SW 1271 (cell line): ENCODE measurements at regions not wholly inside any gene's neighbourhood (a gene's known extent, or its start where the extent isn't known, plus 50 kb on each side); places are given as distances from the start of the nearest gene placed in this dataset.
"Not testable (repeated sequence)": the region's sequence is repeated elsewhere in the genome, so short reads cannot be mapped to it uniquely, and the experiment has no call there.

ENCODE experiments used
- DNase-seq, 2 experiments: peaks; one replicate each; lab custom pipeline; 2025; lab: John Stamatoyannopoulos, UW

- not testable (repeated sequence) for DNase-seq
Observed at GRCh38 chr1:228796945-228797344, 61.7 kb downstream of the RHOU start.

GRCh38 chr1:228798035-228798434 lies 62.8 kb downstream of the RHOU start:
- no peak for DNase-seq

DNA sequence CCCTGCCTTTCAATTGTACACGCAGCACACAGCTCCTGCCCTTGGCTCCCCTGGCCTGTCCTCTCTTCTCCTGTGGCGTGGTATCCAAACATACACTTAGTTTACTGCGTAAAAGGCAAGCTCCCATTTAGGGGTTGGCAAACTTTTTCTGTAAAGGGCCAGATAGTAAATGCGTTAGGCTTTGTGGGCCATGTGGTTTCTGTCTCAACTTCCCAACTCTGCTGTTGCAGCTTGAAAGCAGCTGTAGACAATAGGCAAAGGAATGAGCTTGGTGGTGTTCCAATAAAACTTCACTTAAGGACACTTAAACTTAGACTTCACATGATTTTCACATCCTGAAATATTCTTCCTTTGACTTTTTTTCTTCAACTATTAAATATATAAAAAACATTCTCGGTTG lies 63.3 kb downstream of the RHOU start:
- no peak for DNase-seq

DNA sequence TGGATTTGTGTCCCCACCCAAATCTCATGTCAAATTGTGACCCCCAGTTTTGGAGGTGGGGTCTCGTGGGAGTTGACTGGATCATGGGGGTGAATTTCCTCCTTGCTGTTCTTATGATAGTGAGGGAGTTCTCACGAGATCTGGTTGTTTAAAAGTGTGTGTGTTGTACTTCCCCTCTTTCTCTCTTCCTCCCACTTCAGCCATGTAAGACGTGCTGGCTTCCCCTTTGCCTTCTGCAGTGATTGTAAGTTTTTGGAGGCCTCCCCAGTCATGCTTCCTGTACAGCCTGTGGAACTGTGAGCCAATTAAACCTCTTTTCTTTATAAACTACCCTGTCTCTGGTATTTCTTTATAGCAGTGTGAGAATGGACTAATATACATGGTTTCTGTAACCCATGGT lies 64.6 kb downstream of the RHOU start:
- no peak for DNase-seq

- DNase-seq: no peak
Observed at GRCh38 chr1:228801068-228801467, 65.8 kb downstream of the RHOU start.

DNA sequence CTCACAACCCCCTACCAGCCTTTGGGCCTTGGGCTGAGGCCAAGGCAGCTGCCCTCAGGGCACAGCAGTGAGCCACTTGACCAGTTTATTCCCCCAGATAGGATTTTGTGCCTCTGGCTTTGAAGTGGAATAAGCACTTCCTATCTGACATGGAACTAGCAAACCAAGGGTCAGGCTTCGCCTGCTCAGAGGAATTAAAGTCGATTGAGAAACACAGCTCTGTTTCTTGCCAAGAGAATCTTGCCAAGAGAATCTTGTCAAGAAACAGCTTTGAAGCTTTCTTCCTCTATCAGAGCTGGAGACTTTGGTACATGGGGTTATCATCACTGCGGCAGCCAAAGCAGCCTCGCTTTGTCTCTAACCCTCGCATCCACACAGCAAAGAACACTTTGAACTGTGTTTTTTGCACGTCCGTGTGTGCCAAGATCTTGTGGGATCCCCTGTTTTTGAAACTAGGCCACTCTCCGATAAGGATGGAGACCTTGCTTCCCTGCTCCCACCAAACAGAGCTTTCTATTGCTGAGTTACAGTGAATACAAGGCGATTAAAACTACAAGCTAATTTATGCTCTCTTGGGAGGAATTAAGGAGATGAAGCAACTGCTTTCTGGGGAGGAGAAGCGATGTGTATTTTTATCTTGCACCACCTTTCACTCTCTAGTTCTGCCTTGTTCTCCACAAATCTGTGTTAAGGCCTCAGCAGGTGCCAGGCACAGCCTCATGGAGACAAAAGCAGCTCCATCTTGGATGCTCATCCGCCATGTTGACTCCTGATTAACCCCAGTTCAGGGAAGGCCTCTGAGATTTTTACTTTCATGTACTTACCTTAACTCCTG lies 67.3 kb downstream of the RHOU start:
- DNase-seq: no peak

DNA sequence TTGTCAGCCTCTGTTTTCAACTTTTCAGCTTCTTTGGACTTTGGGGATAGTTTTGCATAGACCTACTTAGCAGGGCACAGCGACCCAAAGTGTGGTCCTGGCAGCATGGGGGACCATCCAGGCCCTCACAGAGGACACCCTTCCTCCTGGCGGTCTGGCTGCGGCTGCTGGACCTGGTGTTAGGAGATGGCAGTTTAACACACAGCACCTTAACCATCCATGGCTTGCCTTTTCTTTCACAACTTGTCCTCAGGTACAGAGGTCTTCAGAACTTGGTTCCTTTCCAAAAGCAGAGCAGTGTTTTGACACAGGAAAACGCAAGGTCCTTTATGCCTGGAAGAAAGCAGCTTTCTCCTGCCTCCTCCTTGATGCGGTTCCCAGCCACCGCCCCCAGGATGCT lies 68.1 kb downstream of the RHOU start:
- no peak for DNase-seq

DNA sequence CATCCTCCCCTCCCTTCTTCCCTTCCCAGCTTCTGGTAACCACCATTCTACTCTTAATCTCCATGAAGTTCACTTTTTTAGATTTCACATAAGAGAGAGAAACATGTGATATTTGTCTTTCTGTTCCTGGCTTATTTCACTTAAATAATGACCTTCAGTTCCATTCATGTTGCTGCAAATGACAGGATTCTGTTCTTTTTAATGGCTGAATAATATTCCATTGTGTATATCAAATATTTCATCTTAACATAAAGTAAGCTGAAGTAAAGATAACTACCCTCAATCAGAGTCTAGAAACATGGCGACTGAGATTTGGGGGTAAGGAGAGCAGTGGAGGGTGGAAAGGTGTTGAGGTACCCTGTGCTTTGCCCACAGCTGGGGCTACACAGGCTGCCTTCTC lies 68.9 kb downstream of the RHOU start:
- no peak for DNase-seq

DNA sequence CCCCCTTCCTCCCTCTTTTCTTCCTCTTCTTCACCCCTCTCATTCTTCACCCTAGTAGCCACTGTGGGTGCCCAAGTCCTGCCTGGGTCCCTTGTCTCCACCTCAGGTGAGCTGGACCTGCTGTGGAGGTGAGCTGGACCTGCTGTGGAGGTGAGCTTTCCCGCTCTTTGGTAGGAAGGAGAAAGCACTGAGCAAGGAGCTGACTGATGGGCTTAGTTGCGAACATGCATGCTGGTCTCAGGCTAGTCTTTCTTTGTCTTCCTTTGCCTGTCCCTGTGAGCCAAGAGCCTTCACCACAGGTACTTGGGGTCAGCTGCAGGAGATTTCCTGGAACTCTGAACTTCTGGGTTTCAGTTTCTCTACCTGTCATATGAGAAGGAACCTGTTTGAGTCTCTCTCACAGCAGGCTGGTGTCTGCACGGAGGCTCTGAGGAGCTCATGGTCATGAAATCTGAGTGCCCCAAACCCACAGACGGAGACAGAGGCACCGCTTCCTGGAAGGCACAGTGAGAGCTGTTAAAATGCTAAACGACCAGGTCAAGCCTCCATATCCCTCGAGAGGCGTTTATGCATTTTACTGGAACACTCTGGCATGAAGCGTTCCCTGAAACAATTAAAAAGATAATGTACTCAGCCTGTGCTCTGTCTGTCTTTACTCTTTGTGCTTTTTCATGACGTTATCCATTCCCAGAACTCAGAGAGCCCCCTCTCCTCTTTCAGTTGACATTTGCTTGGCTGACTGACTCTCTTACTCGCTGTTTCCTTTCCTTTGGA lies 69.5 kb downstream of the RHOU start:
- no peak for DNase-seq

GRCh38 chr1:228807904-228808605 lies 72.8 kb downstream of the RHOU start:
- DNase-seq: no peak

- DNase-seq: no peak
Observed at GRCh38 chr1:228809621-228810394, 74.5 kb downstream of the RHOU start.

GRCh38 chr1:228810395-228810758 lies 75.1 kb downstream of the RHOU start:
- no peak for DNase-seq

GRCh38 chr1:228810878-228811711 lies 75.8 kb downstream of the RHOU start:
- no peak for DNase-seq

DNA sequence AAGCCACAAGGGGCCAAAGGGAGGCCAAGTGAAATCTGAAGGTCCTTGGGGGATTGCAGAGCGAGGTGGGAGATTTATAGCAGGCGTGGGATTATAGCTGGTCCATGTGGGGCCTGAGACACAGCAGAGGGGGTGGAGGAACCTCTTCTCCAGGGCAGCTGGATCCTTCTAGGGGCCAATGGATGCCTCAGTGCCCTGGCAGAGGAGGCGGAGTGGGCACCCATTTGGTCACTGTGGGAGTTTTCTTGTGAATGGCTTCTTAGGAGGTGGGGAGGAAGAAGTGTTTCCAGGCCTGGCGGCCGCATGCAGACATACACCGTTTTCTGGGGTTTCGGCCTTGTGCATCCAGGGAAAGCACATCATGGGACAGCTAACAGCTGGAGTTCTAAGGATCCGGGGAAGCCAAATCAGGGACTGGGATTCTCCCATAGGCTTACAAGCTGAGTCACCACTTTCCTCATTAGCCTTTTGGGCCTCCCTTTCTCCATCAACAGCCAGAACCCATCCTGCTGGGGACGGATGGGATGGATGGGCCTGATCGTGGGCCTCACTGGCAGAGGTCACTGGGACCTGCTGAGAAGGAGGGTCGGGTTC lies 76.5 kb downstream of the RHOU start:
- DNase-seq: no peak

DNA sequence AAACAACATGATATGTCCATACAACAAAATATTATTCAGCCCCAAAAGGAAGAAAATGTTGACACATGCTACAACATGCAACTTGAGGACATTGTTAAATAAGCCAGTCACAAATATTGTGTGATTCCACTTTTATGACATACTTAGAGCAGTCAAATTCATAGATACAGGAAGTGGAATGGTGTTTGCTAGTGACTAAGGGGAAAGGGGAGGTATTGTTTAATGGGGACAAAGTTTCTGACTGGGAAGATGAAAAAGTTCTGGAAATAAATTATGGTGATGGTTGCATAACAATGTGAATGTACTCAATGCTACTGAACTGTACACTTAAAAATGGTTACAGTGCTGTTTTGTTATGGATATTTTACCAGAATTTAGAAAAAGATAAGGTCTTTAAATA lies 77.7 kb downstream of the RHOU start:
- no peak for DNase-seq

DNA sequence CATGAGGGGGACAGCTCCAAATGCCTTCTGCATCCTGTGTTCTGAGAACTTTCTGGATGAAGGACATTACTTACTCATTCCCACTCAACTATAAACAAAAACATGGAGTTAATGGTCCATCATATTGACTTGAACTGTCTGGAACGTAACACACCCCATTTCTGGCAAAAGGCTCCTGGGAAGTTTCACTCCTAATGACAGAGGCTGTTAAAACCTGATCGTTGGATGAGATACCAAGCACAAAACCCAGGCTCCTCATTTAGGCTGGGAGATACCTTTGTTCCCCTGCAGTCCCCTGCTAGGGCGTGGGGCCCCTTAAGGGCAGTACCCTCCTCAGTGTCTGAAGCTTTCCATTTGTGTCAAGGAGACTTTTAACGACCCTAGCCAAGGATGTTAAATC lies 78.9 kb downstream of the RHOU start:
- DNase-seq: no peak

DNA sequence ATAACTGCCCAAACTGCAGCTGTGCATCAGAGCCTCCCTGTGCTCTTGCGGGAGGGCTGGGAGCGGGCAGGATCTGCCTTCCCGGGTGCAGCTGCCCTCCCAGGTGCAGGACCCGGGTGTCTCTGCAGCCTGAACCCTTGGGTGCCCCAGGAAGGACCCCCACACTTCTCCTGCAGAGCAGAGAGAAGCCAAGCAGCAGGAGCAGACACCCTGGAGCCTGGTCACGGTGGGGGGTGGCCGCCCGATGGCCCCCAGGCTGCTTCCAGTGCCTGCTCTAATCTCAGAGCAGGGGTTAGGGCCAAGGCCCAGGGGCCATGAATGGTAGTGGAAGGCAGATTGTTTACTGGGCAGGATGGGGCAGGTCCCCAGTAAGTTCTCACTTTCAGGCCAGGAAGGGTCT lies 83.0 kb downstream of the RHOU start:
- no peak for DNase-seq

- no peak for DNase-seq
Observed at GRCh38 chr1:228818928-228819630, 83.8 kb downstream of the RHOU start.

DNA sequence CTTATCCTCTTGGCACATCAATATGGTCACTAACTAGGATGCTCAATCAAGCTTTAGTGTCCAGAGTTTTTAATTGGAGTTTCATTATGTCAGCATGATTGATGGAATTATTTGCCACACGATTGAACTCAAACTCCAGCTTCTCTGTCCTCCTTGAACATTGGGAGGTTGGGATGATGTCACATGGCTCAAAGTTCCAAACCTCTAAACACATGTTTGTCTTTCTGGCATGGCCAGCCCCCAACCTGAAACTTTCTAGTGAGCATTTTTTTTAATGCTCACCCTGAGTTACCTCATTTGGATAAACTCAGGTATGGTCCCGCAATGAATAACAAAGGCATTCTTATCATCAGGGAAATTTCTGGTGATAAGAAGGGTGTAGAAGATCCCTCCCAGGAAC lies 86.0 kb downstream of the RHOU start:
- DNase-seq: no peak

DNA sequence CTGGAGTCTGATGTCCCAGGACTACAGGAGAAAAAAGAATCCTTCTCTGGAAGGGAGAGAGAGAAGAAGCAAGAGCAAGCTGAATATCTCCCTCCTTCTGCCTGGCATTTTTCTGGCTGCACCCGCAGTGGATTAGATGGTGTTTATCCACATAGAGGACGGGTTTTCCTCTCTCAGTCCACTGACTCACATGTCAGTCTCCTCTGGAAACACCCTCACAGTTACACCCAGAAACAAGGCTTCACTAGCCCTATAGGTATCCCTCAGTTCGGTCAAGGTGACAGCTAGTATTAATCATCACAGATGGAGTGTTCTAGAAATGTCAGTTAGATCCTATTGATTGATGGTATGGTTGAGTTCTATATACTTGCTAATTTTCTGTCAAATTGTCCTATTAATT lies 87.9 kb downstream of the RHOU start:
- DNase-seq: no peak
